SK-N-SH (cell line): ENCODE measurements at regions not wholly inside any gene's neighbourhood (a gene's known extent, or its start where the extent isn't known, plus 50 kb on each side); places are given as distances from the start of the nearest gene placed in this dataset.

Experiments
- CTCF ChIP-seq: fragments of 200-600 bp; sonication (generic); IDR thresholded peaks from 2 replicates; pipeline ENCODE4 v1.6.1; 2017; ENCODE audit warnings: antibody characterized with exemption, mild to moderate bottlenecking, moderate library complexity
- NRF1 ChIP-seq: IDR thresholded peaks from 2 replicates; pipeline ENCODE4 v1.6.1; 2012; ENCODE audit warnings: low read depth, mild to moderate bottlenecking, low read length
- RFX5 ChIP-seq: IDR thresholded peaks from 2 replicates; pipeline ENCODE4 v1.6.1; 2012; ENCODE audit warnings: mild to moderate bottlenecking, improper control_type of control experiment, low read length
- ZBTB33 ChIP-seq: IDR thresholded peaks from 2 replicates; pipeline ENCODE4 v1.4.0; 2012; ENCODE audit warnings: low read depth, borderline replicate concordance
- TF ChIP-seq, protein P1 (sequence below): IDR thresholded peaks from 2 replicates; pipeline ENCODE4; 2012
- TF ChIP-seq, protein P2 (sequence below): fragments of 150-350 bp; IDR thresholded peaks from 2 replicates; pipeline ENCODE4 v1.6.1; 2016; ENCODE audit warnings: mild to moderate bottlenecking, low read depth, low read length

- TF ChIP-seq CTCF (no peak), ZBTB33 (no peak), RFX5 (no peak), NRF1 (no peak)
- TF ChIP-seq, protein P1, sequence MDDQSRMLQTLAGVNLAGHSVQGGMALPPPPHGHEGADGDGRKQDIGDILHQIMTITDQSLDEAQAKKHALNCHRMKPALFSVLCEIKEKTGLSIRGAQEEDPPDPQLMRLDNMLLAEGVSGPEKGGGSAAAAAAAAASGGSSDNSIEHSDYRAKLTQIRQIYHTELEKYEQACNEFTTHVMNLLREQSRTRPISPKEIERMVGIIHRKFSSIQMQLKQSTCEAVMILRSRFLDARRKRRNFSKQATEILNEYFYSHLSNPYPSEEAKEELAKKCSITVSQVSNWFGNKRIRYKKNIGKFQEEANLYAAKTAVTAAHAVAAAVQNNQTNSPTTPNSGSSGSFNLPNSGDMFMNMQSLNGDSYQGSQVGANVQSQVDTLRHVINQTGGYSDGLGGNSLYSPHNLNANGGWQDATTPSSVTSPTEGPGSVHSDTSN: no peak
- TF ChIP-seq, protein P2, sequence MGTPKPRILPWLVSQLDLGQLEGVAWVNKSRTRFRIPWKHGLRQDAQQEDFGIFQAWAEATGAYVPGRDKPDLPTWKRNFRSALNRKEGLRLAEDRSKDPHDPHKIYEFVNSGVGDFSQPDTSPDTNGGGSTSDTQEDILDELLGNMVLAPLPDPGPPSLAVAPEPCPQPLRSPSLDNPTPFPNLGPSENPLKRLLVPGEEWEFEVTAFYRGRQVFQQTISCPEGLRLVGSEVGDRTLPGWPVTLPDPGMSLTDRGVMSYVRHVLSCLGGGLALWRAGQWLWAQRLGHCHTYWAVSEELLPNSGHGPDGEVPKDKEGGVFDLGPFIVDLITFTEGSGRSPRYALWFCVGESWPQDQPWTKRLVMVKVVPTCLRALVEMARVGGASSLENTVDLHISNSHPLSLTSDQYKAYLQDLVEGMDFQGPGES: no peak
Observed at GRCh38 chr11:130815097-130815802, 101.0 kb downstream of the SNX19 start.
